Immature natural killer cell (primary cell): ENCODE measurements at regions not wholly inside any gene's neighbourhood (a gene's known extent, or its start where the extent isn't known, plus 50 kb on each side); places are given as distances from the start of the nearest gene placed in this dataset.

Experiments used
- DNase-seq, 3 donors: peaks; one replicate each; pipeline ENCODE4 v3.0.0; 2022; ENCODE audit warnings: mixed read lengths in 1 of 3
- H3K27ac Mint-ChIP-seq, 6 donors: one replicate each; pipeline ENCODE4 v1.8.0; 2020; ENCODE audit warnings: mixed read lengths in 6 of 6, mild to moderate bottlenecking in 5 of 6, inconsistent platforms in 4 of 6, moderate library complexity in 3 of 6
- H3K27me3 Mint-ChIP-seq, 3 donors: one replicate each; pipeline ENCODE4 v1.8.0; 2020 to 2021; ENCODE audit warnings: low read depth in 3 of 3, mild to moderate bottlenecking in 3 of 3, mixed read lengths in 3 of 3, moderate library complexity in 3 of 3, inconsistent platforms in 1 of 3
- H3K36me3 Mint-ChIP-seq, 3 donors: one replicate each; pipeline ENCODE4 v1.8.0; 2020; ENCODE audit warnings: mixed read lengths in 3 of 3, inconsistent platforms in 2 of 3, mild to moderate bottlenecking in 2 of 3
- H3K4me1 Mint-ChIP-seq, 2 donors: one replicate each; pipeline ENCODE4 v1.8.0; 2020; ENCODE audit warnings: inconsistent platforms in 2 of 2, mild to moderate bottlenecking in 2 of 2, mixed read lengths in 2 of 2, moderate library complexity in 1 of 2
- H3K4me3 Mint-ChIP-seq, 5 donors: one replicate each; pipeline ENCODE4 v1.8.0; 2020; ENCODE audit warnings: mild to moderate bottlenecking in 5 of 5, mixed read lengths in 5 of 5, inconsistent platforms in 3 of 5, moderate library complexity in 3 of 5
- H3K9me3 Mint-ChIP-seq, 6 donors: one replicate each; pipeline ENCODE4 v1.8.0; 2020; ENCODE audit warnings: mild to moderate bottlenecking in 6 of 6, mixed read lengths in 6 of 6, inconsistent platforms in 4 of 6, moderate library complexity in 3 of 6

- no peaks in the 10 kb centered on the region for H3K9me3 Mint-ChIP-seq
- no peak overlapping the region for H3K4me3 Mint-ChIP-seq
- H3K36me3 Mint-ChIP-seq = no peaks in the 10 kb centered on the region
- no peak overlapping the region for H3K27ac Mint-ChIP-seq
- DNase-seq = no peak
- no peaks in the 10 kb centered on the region for H3K27me3 Mint-ChIP-seq
- H3K4me1 Mint-ChIP-seq = no peaks in the 10 kb centered on the region
Measured at GRCh38 chr5:135688385-135688784, 109.6 kb upstream of the CXCL14 start.

- Mint-ChIP-seq H3K9me3 (peaks cover 0 to 28% (median 14%) of the 10 kb centered on the region in 6 donors), H3K4me1 (no peaks in the 10 kb centered on the region)
Measured at GRCh38 chr5:135683189-135683588, 104.4 kb upstream of the CXCL14 start.

GRCh38 chr5:135680713-135681112 is 101.9 kb upstream of the CXCL14 start:
- Mint-ChIP-seq H3K27me3 (peaks cover 1 to 4% (median 2%) of the 10 kb centered on the region in 3 donors), H3K36me3 (peaks cover 0 to 5% (median 5%) of the 10 kb centered on the region in 3 donors), H3K9me3 (peaks cover 2 to 39% (median 19%) of the 10 kb centered on the region in 6 donors), H3K4me3 (no peak overlapping the region), H3K4me1 (no peaks in the 10 kb centered on the region), H3K27ac (no peak overlapping the region)
- no peak for DNase-seq

More at GRCh38 chr5:135683189-135683588, 104.4 kb upstream of the CXCL14 start:
- Mint-ChIP-seq H3K36me3 (peaks cover 0 to 5% (median 5%) of the 10 kb centered on the region in 3 donors), H3K4me3 (no peak overlapping the region), H3K27ac (no peak overlapping the region), H3K27me3 (peaks cover 0 to 2% (median 1%) of the 10 kb centered on the region in 3 donors)
- DNase-seq = no peak

GRCh38 chr5:135678640-135679268 is 100.0 kb upstream of the CXCL14 start:
- Mint-ChIP-seq H3K36me3 (peaks cover 0 to 5% (median 5%) of the 10 kb centered on the region in 3 donors), H3K4me3 (no peak overlapping the region), H3K4me1 (no peaks in the 10 kb centered on the region), H3K27ac (no peak overlapping the region), H3K27me3 (peaks cover 2 to 4% (median 3%) of the 10 kb centered on the region in 3 donors), H3K9me3 (peaks cover 2 to 39% (median 19%) of the 10 kb centered on the region in 6 donors)
- DNase-seq = no peak

GRCh38 chr5:135671966-135672365 is 93.2 kb upstream of the CXCL14 start:
- no peak for DNase-seq
- Mint-ChIP-seq H3K27me3 (peaks cover 2 to 6% (median 6%) of the 10 kb centered on the region in 3 donors), H3K4me1 (no peaks in the 10 kb centered on the region), H3K9me3 (peaks cover 0 to 4% (median 0%) of the 10 kb centered on the region in 6 donors), H3K27ac (no peak overlapping the region), H3K4me3 (no peak overlapping the region), H3K36me3 (no peaks in the 10 kb centered on the region)

GRCh38 chr5:135671052-135671705 is 92.4 kb upstream of the CXCL14 start:
- no peak overlapping the region for H3K4me3 Mint-ChIP-seq

GRCh38 chr5:135670588-135670987 is 91.8 kb upstream of the CXCL14 start:
- no peak for DNase-seq
- Mint-ChIP-seq H3K27me3 (peaks cover 2 to 6% (median 6%) of the 10 kb centered on the region in 3 donors), H3K27ac (no peak overlapping the region), H3K4me1 (no peaks in the 10 kb centered on the region), H3K36me3 (no peaks in the 10 kb centered on the region), H3K9me3 (peaks cover 0 to 3% (median 0%) of the 10 kb centered on the region in 6 donors), H3K4me3 (no peak overlapping the region)

More at GRCh38 chr5:135671052-135671705, 92.4 kb upstream of the CXCL14 start:
- H3K27ac Mint-ChIP-seq = no peak overlapping the region
- peaks cover 2 to 6% (median 6%) of the 10 kb centered on the region in 3 donors for H3K27me3 Mint-ChIP-seq
- H3K4me1 Mint-ChIP-seq = no peaks in the 10 kb centered on the region
- peaks cover 0 to under 1% (median 0%) of the 10 kb centered on the region in 6 donors for H3K9me3 Mint-ChIP-seq
- no peak for DNase-seq
- no peaks in the 10 kb centered on the region for H3K36me3 Mint-ChIP-seq

GRCh38 chr5:135669416-135669815 is 90.6 kb upstream of the CXCL14 start:
- H3K36me3 Mint-ChIP-seq = no peaks in the 10 kb centered on the region
- DNase-seq = no peak
- H3K4me1 Mint-ChIP-seq = no peaks in the 10 kb centered on the region
- H3K4me3 Mint-ChIP-seq = no peak overlapping the region
- H3K27ac Mint-ChIP-seq = no peak overlapping the region
- peaks cover 2 to 6% (median 5%) of the 10 kb centered on the region in 3 donors for H3K27me3 Mint-ChIP-seq
- peaks cover 0 to 3% (median 0%) of the 10 kb centered on the region in 6 donors for H3K9me3 Mint-ChIP-seq

- no peak for DNase-seq
- Mint-ChIP-seq H3K9me3 (peaks cover 0 to 3% (median 0%) of the 10 kb centered on the region in 6 donors), H3K36me3 (no peaks in the 10 kb centered on the region), H3K4me1 (no peaks in the 10 kb centered on the region), H3K4me3 (no peak overlapping the region), H3K27ac (no peak overlapping the region), H3K27me3 (peaks cover 2 to 9% (median 5%) of the 10 kb centered on the region in 3 donors)
Measured at GRCh38 chr5:135667673-135668072, 88.9 kb upstream of the CXCL14 start.

GRCh38 chr5:135667204-135667603 is 88.4 kb upstream of the CXCL14 start:
- peaks cover 0 to 10% (median 5%) of the 10 kb centered on the region in 3 donors for H3K27me3 Mint-ChIP-seq

GRCh38 chr5:135662683-135663082 is 83.9 kb upstream of the CXCL14 start:
- Mint-ChIP-seq H3K4me3 (no peak overlapping the region), H3K27ac (no peak overlapping the region), H3K27me3 (peaks cover 0 to 6% (median 4%) of the 10 kb centered on the region in 3 donors)

More at GRCh38 chr5:135667204-135667603, 88.4 kb upstream of the CXCL14 start:
- H3K27ac Mint-ChIP-seq = no peak overlapping the region
- DNase-seq = no peak
- peaks cover 0 to 3% (median 0%) of the 10 kb centered on the region in 6 donors for H3K9me3 Mint-ChIP-seq
- no peaks in the 10 kb centered on the region for H3K36me3 Mint-ChIP-seq
- no peak overlapping the region for H3K4me3 Mint-ChIP-seq
- H3K4me1 Mint-ChIP-seq = no peaks in the 10 kb centered on the region

GRCh38 chr5:135662061-135662481 is 83.3 kb upstream of the CXCL14 start:
- Mint-ChIP-seq H3K27ac (no peak overlapping the region), H3K4me1 (no peaks in the 10 kb centered on the region), H3K4me3 (no peak overlapping the region), H3K9me3 (peaks cover 0 to 6% (median 1%) of the 10 kb centered on the region in 6 donors), H3K36me3 (no peaks in the 10 kb centered on the region), H3K27me3 (peaks cover 0 to 6% (median 4%) of the 10 kb centered on the region in 3 donors)
- DNase-seq = no peak

More at GRCh38 chr5:135662683-135663082, 83.9 kb upstream of the CXCL14 start:
- H3K36me3 Mint-ChIP-seq = no peaks in the 10 kb centered on the region
- no peaks in the 10 kb centered on the region for H3K4me1 Mint-ChIP-seq
- no peak for DNase-seq
- peaks cover 0 to 6% (median 1%) of the 10 kb centered on the region in 6 donors for H3K9me3 Mint-ChIP-seq

GRCh38 chr5:135660826-135661575 is 82.2 kb upstream of the CXCL14 start:
- no peak overlapping the region for H3K27ac Mint-ChIP-seq
- H3K9me3 Mint-ChIP-seq = peaks cover 0 to 6% (median 1%) of the 10 kb centered on the region in 6 donors
- H3K4me3 Mint-ChIP-seq = no peak overlapping the region
- H3K36me3 Mint-ChIP-seq = no peaks in the 10 kb centered on the region
- peaks cover 0 to 6% (median 6%) of the 10 kb centered on the region in 3 donors for H3K27me3 Mint-ChIP-seq
- DNase-seq = no peak
- H3K4me1 Mint-ChIP-seq = no peaks in the 10 kb centered on the region
